GM19239 (cell line): ENCODE measurements at regions not wholly inside any gene's neighbourhood (a gene's known extent, or its start where the extent isn't known, plus 50 kb on each side); places are given as distances from the start of the nearest gene placed in this dataset.

ENCODE experiments used
- DNase-seq: peaks from one replicate; pipeline ENCODE4 v3.0.0; 2011; ENCODE audit warnings: low spot score; ENCODE audit not compliant: insufficient read length
- FAIRE-seq: peaks from 2 replicates; lab custom pipeline; 2011; peaks lifted over from hg19 to GRCh38; lab: Jason Lieb, UNC

- FAIRE-seq (no peak), DNase-seq (no peak)
Observed at GRCh38 chr9:13991395-13991794, 322.5 kb downstream of the NFIB start.

GRCh38 chr9:13990994-13991393 lies 322.9 kb downstream of the NFIB start:
- DNase-seq (no peak), FAIRE-seq (no peak)

- no peak for FAIRE-seq
- no peak for DNase-seq
Observed at GRCh38 chr9:13990331-13990730, 323.6 kb downstream of the NFIB start.

DNA sequence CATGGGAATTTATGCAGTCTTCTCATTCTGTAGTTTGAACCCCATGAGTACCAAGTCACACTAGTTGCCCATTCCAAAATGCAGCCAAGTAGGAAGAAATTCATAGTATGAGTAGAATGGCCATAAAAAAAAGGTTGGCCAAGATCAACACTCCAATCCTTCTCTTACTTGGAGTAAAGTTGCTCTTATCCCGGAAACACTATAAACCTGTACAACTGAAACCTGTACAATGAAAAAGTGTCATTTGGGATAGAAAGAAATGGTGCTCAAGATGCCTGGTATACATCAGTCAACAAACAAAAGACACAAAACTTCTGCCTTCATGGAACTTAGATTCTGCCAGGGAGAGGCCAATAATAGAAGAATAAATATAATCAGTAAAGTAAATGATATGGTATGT lies 325.0 kb downstream of the NFIB start:
- no peak for FAIRE-seq

GRCh38 chr9:13983607-13984006 lies 330.3 kb downstream of the NFIB start:
- FAIRE-seq (no peak), DNase-seq (no peak)

More for the DNA sequence above, 325.0 kb downstream of the NFIB start:
- no peak for DNase-seq

DNA sequence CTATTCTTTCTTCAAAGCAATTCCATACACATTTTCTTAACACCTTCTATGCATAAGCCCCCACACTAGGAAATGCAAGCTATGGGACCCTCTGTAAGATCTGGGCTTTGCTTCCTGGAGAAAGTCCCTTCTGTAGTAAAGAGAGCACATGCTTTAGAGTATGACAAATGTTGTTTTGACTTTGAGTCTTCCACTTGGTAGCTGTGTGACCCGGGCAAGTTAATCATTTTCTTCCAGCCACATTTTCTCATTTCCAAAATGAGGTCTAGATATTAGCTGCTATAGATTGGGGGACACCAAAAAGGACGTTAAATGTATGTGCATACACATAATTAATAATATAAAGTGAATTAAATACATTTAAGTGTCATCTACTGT lies 334.0 kb downstream of the NFIB start:
- FAIRE-seq = no peak
- no peak for DNase-seq

- DNase-seq (no peak), FAIRE-seq (no peak)
Observed at GRCh38 chr9:13975611-13976290, 338.2 kb downstream of the NFIB start.

GRCh38 chr9:13974891-13975290 lies 339.1 kb downstream of the NFIB start:
- DNase-seq (no peak), FAIRE-seq (no peak)

- no peak for DNase-seq
- no peak for FAIRE-seq
Observed at GRCh38 chr9:13971966-13972655, 341.8 kb downstream of the NFIB start.

DNA sequence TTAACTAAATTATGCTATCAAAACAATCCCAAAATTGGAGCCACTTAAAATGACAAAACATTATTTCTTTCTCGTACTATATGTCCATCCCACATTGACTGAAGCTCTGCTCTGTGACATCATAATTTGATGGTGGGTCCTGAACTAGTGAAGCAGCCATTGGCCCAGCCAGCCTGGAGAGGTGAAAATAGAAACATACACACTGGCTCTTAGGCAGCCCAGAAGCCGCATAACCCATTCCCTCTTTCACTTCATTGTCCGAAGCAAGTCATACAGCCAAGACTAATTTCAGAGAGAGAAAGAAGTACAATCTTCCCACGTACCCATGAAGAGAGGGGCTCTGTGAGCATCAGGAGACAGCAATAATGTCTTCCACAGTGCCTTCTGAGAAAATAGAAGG lies 342.5 kb downstream of the NFIB start:
- DNase-seq (no peak), FAIRE-seq (no peak)

DNA sequence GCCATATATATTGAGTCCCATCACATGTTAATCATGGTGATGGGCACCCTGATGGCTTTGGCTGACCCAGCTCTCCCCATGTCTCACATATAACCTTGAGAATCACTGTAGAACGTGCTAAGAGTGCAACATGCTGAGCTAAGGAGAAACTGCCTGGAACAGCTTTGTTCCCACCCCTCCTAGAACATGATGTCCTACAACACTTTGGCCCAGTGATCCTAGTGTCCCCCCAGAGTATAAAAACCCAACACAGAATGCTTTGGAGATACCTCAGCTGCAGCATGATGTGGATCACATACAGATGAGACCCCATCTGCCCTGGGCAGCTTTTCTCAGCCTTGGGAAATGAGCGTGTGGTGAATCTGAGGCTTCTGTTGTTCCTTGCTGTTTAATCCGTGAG lies 343.5 kb downstream of the NFIB start:
- DNase-seq = no peak
- FAIRE-seq = no peak

GRCh38 chr9:13970018-13970417 lies 343.9 kb downstream of the NFIB start:
- no peak for DNase-seq
- no peak for FAIRE-seq

GRCh38 chr9:13967438-13967837 lies 346.5 kb downstream of the NFIB start:
- no peak for DNase-seq
- no peak for FAIRE-seq

GRCh38 chr9:13967011-13967410 lies 346.9 kb downstream of the NFIB start:
- FAIRE-seq = no peak
- DNase-seq = no peak

GRCh38 chr9:13963005-13963653 lies 350.8 kb downstream of the NFIB start:
- no peak for FAIRE-seq
- DNase-seq = no peak

DNA sequence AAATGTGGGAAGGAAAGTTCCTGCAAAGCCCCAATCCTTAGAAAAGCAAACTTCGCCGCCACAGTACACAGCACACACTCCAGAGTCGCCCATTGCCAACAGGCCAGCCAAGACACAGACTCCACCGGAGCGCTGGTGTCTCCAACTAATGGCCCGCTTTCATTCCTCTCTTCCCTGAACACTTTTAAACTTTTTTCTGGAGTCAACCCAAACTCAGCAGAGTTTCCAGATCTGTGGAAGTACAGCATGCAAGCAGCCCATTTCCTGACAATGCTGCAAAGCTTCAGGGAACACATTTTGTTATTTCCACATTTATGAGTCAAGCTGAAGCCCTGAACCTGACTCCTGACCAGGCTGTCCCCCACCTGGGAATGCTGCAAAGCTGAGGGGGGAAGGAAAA lies 351.9 kb downstream of the NFIB start:
- DNase-seq = no peak
- FAIRE-seq = no peak

GRCh38 chr9:13960011-13960765 lies 353.8 kb downstream of the NFIB start:
- DNase-seq (no peak), FAIRE-seq (no peak)

DNA sequence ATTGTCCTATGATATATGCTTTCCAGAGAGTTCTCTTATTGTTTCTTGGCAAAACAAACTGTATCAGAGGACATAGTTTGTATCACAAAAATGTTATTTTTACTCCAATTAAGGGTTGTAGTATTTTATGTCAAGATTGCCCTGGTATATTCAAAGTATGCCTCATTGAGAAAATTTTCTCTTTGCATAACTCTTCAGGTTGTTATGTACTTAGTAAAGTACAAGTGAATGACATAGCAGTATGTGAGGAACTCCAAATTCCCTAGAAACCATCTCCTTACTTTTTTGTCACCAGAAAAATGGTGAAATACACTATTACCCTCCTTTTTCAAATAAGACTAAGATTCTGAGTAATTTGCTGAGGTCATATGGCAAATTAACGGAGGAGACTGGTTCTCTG lies 355.3 kb downstream of the NFIB start:
- no peak for FAIRE-seq
- DNase-seq = no peak

DNA sequence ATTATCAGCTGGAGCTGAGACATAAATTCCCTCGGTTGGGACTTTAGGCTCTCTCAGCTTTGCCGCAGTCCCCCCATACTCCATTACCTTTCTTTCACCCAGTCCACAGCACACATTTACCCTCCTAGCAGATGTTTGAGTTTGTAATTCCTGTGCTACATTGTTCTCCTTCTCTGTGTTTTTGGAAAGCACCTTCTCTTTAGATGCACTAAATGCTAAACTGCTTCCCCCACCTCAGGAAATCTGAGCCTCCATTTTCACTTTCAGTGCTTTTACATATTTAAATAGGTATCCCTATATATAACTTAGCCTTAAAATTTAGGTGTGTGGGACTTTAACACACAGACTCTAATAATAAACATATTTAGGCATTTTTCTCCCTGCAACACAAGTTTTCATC lies 356.9 kb downstream of the NFIB start:
- FAIRE-seq (no peak), DNase-seq (no peak)

DNA sequence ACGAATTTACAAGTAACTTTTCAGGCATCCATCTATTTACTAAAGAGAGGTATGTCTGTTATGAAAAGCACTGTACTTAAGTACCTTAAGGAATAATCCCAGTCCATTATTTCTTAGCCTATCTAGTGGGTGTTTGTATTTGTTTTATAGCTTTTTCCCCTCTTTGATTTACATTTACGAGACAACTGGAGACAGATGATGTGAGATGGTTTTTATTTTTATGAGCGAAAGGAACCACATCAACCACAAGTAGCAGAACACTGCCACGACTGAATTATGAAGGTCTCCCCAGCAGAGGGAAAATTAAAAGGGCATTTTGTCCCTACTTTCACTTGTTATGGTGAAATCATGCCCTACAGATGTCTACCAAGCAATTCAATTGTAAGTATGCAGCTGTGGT lies 357.8 kb downstream of the NFIB start:
- FAIRE-seq (no peak), DNase-seq (no peak)

- no peak for DNase-seq
- FAIRE-seq = no peak
Observed at GRCh38 chr9:13952906-13953305, 361.0 kb downstream of the NFIB start.
